Esophagus squamous epithelium (tissue), 5 donors: ENCODE measurements at regions not wholly inside any gene's neighbourhood (a gene's known extent, or its start where the extent isn't known, plus 50 kb on each side); places are given as distances from the start of the nearest gene placed in this dataset.

Experiments
- DNase-seq: peaks from one replicate; lab custom pipeline; 2025; lab: John Stamatoyannopoulos, UW
- H3K27ac ChIP-seq, 4 donors: fragments of 200-600 bp; sonication (generic); one replicate each; pipeline ENCODE4 v1.5.1; 2016 to 2019; ENCODE audit warnings: mild to moderate bottlenecking in 1 of 4
- H3K27me3 ChIP-seq, 4 donors: fragments of 200-600 bp; sonication (generic); 1 replicate in 3 of 4; 2 replicates in 1 of 4; pipeline versions ENCODE4 v1.5.1 to v1.6.0; 2017 to 2021; ENCODE audit warnings: antibody characterized with exemption in 1 of 4
- H3K36me3 ChIP-seq, 3 donors: fragments of 200-600 bp; sonication (generic); one replicate each; pipeline ENCODE4 v1.5.1; 2016 to 2019
- H3K4me1 ChIP-seq, 3 donors: fragments of 200-600 bp; sonication (generic); one replicate each; pipeline ENCODE4 v1.5.1; 2017 to 2019
- H3K4me3 ChIP-seq, 4 donors: fragments of 200-600 bp; sonication (generic); 1 replicate in 3 of 4; 2 replicates in 1 of 4; pipeline ENCODE4 v1.5.1; 2016 to 2019; ENCODE audit warnings: mild to moderate bottlenecking in 2 of 4, moderate library complexity in 1 of 4
- H3K9me3 ChIP-seq, 3 donors: fragments of 200-600 bp; sonication (generic); one replicate each; pipeline ENCODE4 v1.5.1; 2016 to 2019
- CTCF ChIP-seq, 6 experiments: fragments of 450-650 bp in 4 of 6; fragments of 200-600 bp in 2 of 6; sonication (generic) in 2 of 6; IDR thresholded peaks; one replicate each; pipeline ENCODE4 v1.5.1; 2016 to 2019; ENCODE audit warnings: antibody characterized with exemption in 6 of 6, mild to moderate bottlenecking in 4 of 6, moderate library complexity in 4 of 6
- POLR2A ChIP-seq, 4 donors: fragments of 450-650 bp; IDR thresholded peaks; one replicate each; pipeline ENCODE4 v1.6.1; 2017; ENCODE audit warnings: antibody characterized with exemption in 4 of 4, mild to moderate bottlenecking in 4 of 4, moderate library complexity in 3 of 4
- WGBS, 2 donors: methylation state at CpG; one replicate each; pipeline ENCODE4 v1.1.5; 2018; 5-methylcytosine and 5-hydroxymethylcytosine counted together
- intact Hi-C: fragments of 100-400 bp; cut with DNase I; formaldehyde crosslinking; loops from one replicate; pipeline ENCODE4 v1.15.0; 2022
- donor health status: DM: yes; HTN: yes; CAD: no.

GRCh38 chr6:101259505-101259904 is 134.0 kb upstream of the GRIK2 start:
- Histone ChIP-seq H3K36me3 (no peaks in the 10 kb centered on the region), H3K9me3 (peaks cover 0 to 4% (median 0%) of the 10 kb centered on the region in 3 donors), H3K27ac (no peak overlapping the region), H3K4me3 (no peak overlapping the region), H3K4me1 (no peaks in the 10 kb centered on the region), H3K27me3 (no peaks in the 10 kb centered on the region)
- 86 to 89% methylated on average over 5 of the region's 5 CpGs for WGBS, 2 donors
- intact Hi-C loops, result no loop called here
- no peak for DNase-seq
- TF ChIP-seq POLR2A (IDR thresholded peaks at IDR 0.05), result no peak
- no peak for TF ChIP-seq CTCF (IDR thresholded peaks at IDR 0.05)

- Histone ChIP-seq H3K27ac (no peak overlapping the region), H3K36me3 (no peaks in the 10 kb centered on the region), H3K9me3 (no peaks in the 10 kb centered on the region), H3K4me1 (no peaks in the 10 kb centered on the region), H3K27me3 (no peaks in the 10 kb centered on the region), H3K4me3 (no peak overlapping the region)
- TF ChIP-seq CTCF (IDR thresholded peaks at IDR 0.05) (no peak), POLR2A (IDR thresholded peaks at IDR 0.05) (no peak)
- no peak for DNase-seq
- intact Hi-C loops, result no loop called here
- 83% methylated on average over 3 of the region's 3 CpGs for WGBS, 2 donors
These were observed 129.9 kb upstream of the GRIK2 start for GRCh38 chr6:101263596-101263995.

- Histone ChIP-seq H3K9me3 (no peaks in the 10 kb centered on the region), H3K36me3 (no peaks in the 10 kb centered on the region), H3K27me3 (no peaks in the 10 kb centered on the region), H3K4me1 (no peaks in the 10 kb centered on the region), H3K4me3 (no peak overlapping the region), H3K27ac (no peak overlapping the region)
- intact Hi-C loops, result no loop called here
- TF ChIP-seq CTCF (IDR thresholded peaks at IDR 0.05) (no peak), POLR2A (IDR thresholded peaks at IDR 0.05) (no peak)
- no peak for DNase-seq
- 48 to 80% methylated on average over 2 of the region's 2 CpGs for WGBS, 2 donors
These were observed 127.4 kb upstream of the GRIK2 start for GRCh38 chr6:101266063-101266462.

GRCh38 chr6:101268541-101268940 is 125.0 kb upstream of the GRIK2 start:
- intact Hi-C loops, result no loop called here
- DNase-seq, result no peak
- WGBS, 2 donors, result 54 to 70% methylated on average over 1 to 2 of the region's 2 CpGs

GRCh38 chr6:101275251-101275650 is 118.3 kb upstream of the GRIK2 start:
- Histone ChIP-seq H3K36me3 (no peaks in the 10 kb centered on the region), H3K27ac (no peak overlapping the region), H3K4me1 (no peaks in the 10 kb centered on the region), H3K27me3 (no peaks in the 10 kb centered on the region), H3K4me3 (no peak overlapping the region), H3K9me3 (no peaks in the 10 kb centered on the region)
- 88 to 90% methylated on average over 5 of the region's 5 CpGs for WGBS, 2 donors
- TF ChIP-seq CTCF (IDR thresholded peaks at IDR 0.05) (no peak), POLR2A (IDR thresholded peaks at IDR 0.05) (no peak)
- intact Hi-C loops, result no loop called here
- DNase-seq, result no peak

More at GRCh38 chr6:101268541-101268940, 125.0 kb upstream of the GRIK2 start:
- Histone ChIP-seq H3K4me1 (no peaks in the 10 kb centered on the region), H3K36me3 (no peaks in the 10 kb centered on the region), H3K9me3 (no peaks in the 10 kb centered on the region), H3K4me3 (no peak overlapping the region), H3K27me3 (no peaks in the 10 kb centered on the region), H3K27ac (no peak overlapping the region)
- TF ChIP-seq POLR2A (IDR thresholded peaks at IDR 0.05), result no peak

- Histone ChIP-seq H3K27ac (no peak overlapping the region), H3K36me3 (no peaks in the 10 kb centered on the region), H3K9me3 (no peaks in the 10 kb centered on the region), H3K4me1 (no peaks in the 10 kb centered on the region), H3K4me3 (no peak overlapping the region), H3K27me3 (no peaks in the 10 kb centered on the region)
- DNase-seq, result no peak
- intact Hi-C loops, result no loop called here
- TF ChIP-seq POLR2A (IDR thresholded peaks at IDR 0.05), result no peak
- no peak for TF ChIP-seq CTCF (IDR thresholded peaks at IDR 0.05)
These were observed 117.4 kb upstream of the GRIK2 start for GRCh38 chr6:101276066-101276465.
